Activated CD8-positive, alpha-beta T cell treated with anti-CD3 and anti-CD28 coated beads for 36 hours (primary cell): ENCODE measurements at regions not wholly inside any gene's neighbourhood (a gene's known extent, or its start where the extent isn't known, plus 50 kb on each side); places are given as distances from the start of the nearest gene placed in this dataset.

Experiments
- ATAC-seq: fragments of 200-7000 bp; cut with Tn5 transposase; one replicate; pipeline ENCODE4 v1.10.0; 2021; ENCODE audit warnings: mild to moderate bottlenecking, moderate library complexity
- CTCF ChIA-PET: fragments of 350-600 bp; sonication (Branson Sonifier 250); formaldehyde crosslinking; loops from one replicate; lab custom pipeline; 2021; ENCODE audit warnings: antibody characterized with exemption; lab: Charles Lee
- POLR2A ChIA-PET: fragments of 350-600 bp; sonication (Branson Sonifier 250); formaldehyde crosslinking; loops from one replicate; lab custom pipeline; 2021; ENCODE audit warnings: antibody characterized with exemption; lab: Charles Lee
- DNase-seq: peaks from one replicate; pipeline ENCODE4 v3.0.0-alpha.2; 2020
- H3K27ac Mint-ChIP-seq: one replicate; pipeline ENCODE4 v1.8.0; 2021; ENCODE audit warnings: mild to moderate bottlenecking, mixed read lengths
- H3K27me3 Mint-ChIP-seq: one replicate; pipeline ENCODE4 v1.8.0; 2021; ENCODE audit warnings: mixed read lengths
- H3K36me3 Mint-ChIP-seq: one replicate; pipeline ENCODE4 v1.8.0; 2021; ENCODE audit warnings: low read depth, mixed read lengths
- H3K4me1 Mint-ChIP-seq: one replicate; pipeline ENCODE4 v1.8.0; 2021; ENCODE audit warnings: low read depth, mixed read lengths
- H3K4me3 Mint-ChIP-seq: one replicate; pipeline ENCODE4 v1.8.0; 2021; ENCODE audit warnings: mild to moderate bottlenecking, moderate library complexity, mixed read lengths
- H3K9me3 Mint-ChIP-seq: one replicate; pipeline ENCODE4 v1.8.0; 2021; ENCODE audit warnings: mixed read lengths
- CTCF ChIP-seq: fragments of 200-600 bp; IDR thresholded peaks from one replicate; pipeline ENCODE4 v1.8.0; 2022; ENCODE audit warnings: antibody characterized with exemption, mild to moderate bottlenecking
- intact Hi-C: fragments of 100-400 bp; cut with micrococcal nuclease; formaldehyde crosslinking; loops from one replicate; pipeline ENCODE4 v1.10.0; 2022

GRCh38 chr2:181122601-181123000, 142.2 kb downstream of the UBE2E3 start:
- ATAC-seq (no peak), DNase-seq (no peak)
- intact Hi-C loops, result no loop called here
- Mint-ChIP-seq H3K27me3 (no peaks in the 10 kb centered on the region), H3K27ac (no peak overlapping the region), H3K36me3 (peaks cover 25% of the 10 kb centered on the region), H3K9me3 (peaks cover 5% of the 10 kb centered on the region), H3K4me1 (peaks cover 49% of the 10 kb centered on the region), H3K4me3 (no peak overlapping the region)
- CTCF ChIA-PET, result interaction anchor here (0.7 to 2.2 kb wide), 3 partner anchors 10 to 15 kb away, joined by 3 to 7 read pairs (median 3); no protein-coding TSS in a partner anchor
- no peak for TF ChIP-seq CTCF
- POLR2A ChIA-PET, result interaction anchor here (0.9 to 1.0 kb wide), 2 partner anchors 9 to 15 kb away, joined by 3 read pairs; no protein-coding TSS in a partner anchor

GRCh38 chr2:181123798-181124231, 143.4 kb downstream of the UBE2E3 start:
- ChIA-PET CTCF (interaction anchor here (1.0 kb wide), 1 partner anchor 18 kb away, joined by 4 read pairs; no protein-coding TSS in a partner anchor), POLR2A (interaction anchor here (0.7 to 2.6 kb wide), 3 partner anchors 9 to 344 kb away, joined by 3 to 11 read pairs (median 3); partner anchors contain the start of gene ITGA4)
- TF ChIP-seq CTCF, result no peak
- H3K36me3 Mint-ChIP-seq, result peaks cover 26% of the 10 kb centered on the region
- DNase-seq, result peak; percentile 78
- intact Hi-C loops, result loop anchor here (1.0 kb wide), 1 partner anchor 17 kb away; no protein-coding TSS in a partner anchor
- H3K4me3 Mint-ChIP-seq, result peak overlapping the region; percentile 61
- H3K9me3 Mint-ChIP-seq, result peaks cover 3% of the 10 kb centered on the region
- ATAC-seq, result peak; percentile 91
- peaks cover 53% of the 10 kb centered on the region for H3K4me1 Mint-ChIP-seq
- H3K27me3 Mint-ChIP-seq, result no peaks in the 10 kb centered on the region
- peak overlapping the region; percentile 91 for H3K27ac Mint-ChIP-seq

DNA sequence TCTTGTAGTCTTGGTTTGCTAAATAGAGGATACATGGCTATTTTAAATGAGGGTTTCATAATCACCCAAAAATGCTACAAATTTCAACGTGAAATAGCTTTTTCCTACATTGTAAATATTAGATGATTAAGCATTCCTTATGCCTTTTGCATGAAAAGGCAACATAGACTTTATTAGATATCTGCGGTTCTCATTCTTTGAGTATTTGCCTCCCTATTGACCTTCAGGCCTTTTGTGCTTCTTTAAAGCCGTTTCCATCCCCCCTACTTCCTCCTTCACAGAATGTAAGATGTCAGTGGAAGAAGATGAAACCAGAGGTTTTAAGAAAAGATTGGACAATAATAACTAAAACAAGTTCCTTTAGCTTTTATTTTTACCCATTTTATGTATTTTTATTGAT, 144.1 kb downstream of the UBE2E3 start:
- no peak for TF ChIP-seq CTCF
- ChIA-PET CTCF (interaction anchor here (0.7 to 1.8 kb wide), 5 partner anchors 17 to 333 kb away, joined by 3 to 7 read pairs (median 4); partner anchors contain the start of gene ITGA4), POLR2A (interaction anchor here (2.6 kb wide), 1 partner anchor 333 kb away, joined by 11 read pairs; the partner anchor contains the start of gene ITGA4)
- DNase-seq, result no peak
- no peaks in the 10 kb centered on the region for H3K27me3 Mint-ChIP-seq
- no peak for ATAC-seq
- H3K9me3 Mint-ChIP-seq, result peaks cover 4% of the 10 kb centered on the region
- peaks cover 58% of the 10 kb centered on the region for H3K4me1 Mint-ChIP-seq
- peaks cover 29% of the 10 kb centered on the region for H3K36me3 Mint-ChIP-seq
- peak overlapping the region; percentile 91 for H3K27ac Mint-ChIP-seq
- peak overlapping the region; percentile 61 for H3K4me3 Mint-ChIP-seq
- intact Hi-C loops, result loop anchor here (1.0 kb wide), 1 partner anchor 17 kb away; no protein-coding TSS in a partner anchor

GRCh38 chr2:181125359-181125758, 145.0 kb downstream of the UBE2E3 start:
- intact Hi-C loops, result loop anchor here (5.0 kb wide), 3 partner anchors 52 to 332 kb away; partner anchors contain the start of gene ITGA4
- peaks cover 63% of the 10 kb centered on the region for H3K4me1 Mint-ChIP-seq
- H3K27ac Mint-ChIP-seq, result peak overlapping the region; percentile 91
- ChIA-PET CTCF (interaction anchor here (1.0 to 2.2 kb wide), 5 partner anchors 19 to 332 kb away, joined by 3 to 7 read pairs (median 5); partner anchors contain the start of gene ITGA4), POLR2A (interaction anchor here (0.6 to 2.6 kb wide), 3 partner anchors 15 to 332 kb away, joined by 3 to 11 read pairs (median 4); partner anchors contain the start of gene ITGA4)
- peaks cover 33% of the 10 kb centered on the region for H3K36me3 Mint-ChIP-seq
- H3K9me3 Mint-ChIP-seq, result peaks cover 7% of the 10 kb centered on the region
- peak overlapping the region; percentile 61 for H3K4me3 Mint-ChIP-seq
- H3K27me3 Mint-ChIP-seq, result no peaks in the 10 kb centered on the region
- ATAC-seq (no peak), DNase-seq (no peak)
- TF ChIP-seq CTCF, result no peak
